Cardiac muscle cell (in vitro differentiated cells and primary cell): ENCODE measurements at regions not wholly inside any gene's neighbourhood (a gene's known extent, or its start where the extent isn't known, plus 50 kb on each side); places are given as distances from the start of the nearest gene placed in this dataset.

ENCODE experiments used
- DNase-seq, 2 donors: peaks; one replicate each; pipeline versions ENCODE4 v3.0.0 to v3.0.0-alpha.2; 2010 to 2017; ENCODE audit warnings: low read depth in 1 of 2, low spot score in 1 of 2
- H3K27ac ChIP-seq: fragments of 200-600 bp; sonication (generic); 2 replicates; pipeline ENCODE4 v1.5.1; 2016
- H3K27me3 ChIP-seq: fragments of 200-600 bp; sonication (generic); 2 replicates; pipeline ENCODE4 v1.6.0; 2016; ENCODE audit warnings: control low read depth
- H3K36me3 ChIP-seq: fragments of 200-600 bp; sonication (generic); 2 replicates; pipeline ENCODE4 v1.5.1; 2016; ENCODE audit warnings: control low read depth
- H3K4me1 ChIP-seq: fragments of 200-600 bp; sonication (generic); 2 replicates; pipeline ENCODE4 v1.8.1; 2017; ENCODE audit warnings: low read depth, mild to moderate bottlenecking, mixed run types
- H3K4me3 ChIP-seq: fragments of 200-600 bp; sonication (generic); 2 replicates; pipeline ENCODE4 v1.5.1; 2016; ENCODE audit warnings: mild to moderate bottlenecking
- H3K9me3 ChIP-seq: fragments of 200-600 bp; sonication (generic); 2 replicates; pipeline ENCODE4 v1.5.1; 2017; ENCODE audit warnings: low read depth, mild to moderate bottlenecking, control low read depth
- CTCF ChIP-seq: IDR thresholded peaks from 2 replicates; pipeline ENCODE4 v1.5.1; 2012; ENCODE audit warnings: low read depth, mild to moderate bottlenecking, low read length

GRCh38 chr4:95694411-95694810 is 145.5 kb upstream of the PDHA2 start:
- Histone ChIP-seq H3K27ac (no peak overlapping the region), H3K27me3 (no peaks in the 10 kb centered on the region), H3K4me3 (no peak overlapping the region), H3K4me1 (no peaks in the 10 kb centered on the region), H3K36me3 (no peaks in the 10 kb centered on the region), H3K9me3 (no peaks in the 10 kb centered on the region)
- TF ChIP-seq CTCF = no peak
- DNase-seq = no peak

GRCh38 chr4:95693594-95693993 is 144.8 kb upstream of the UNC5C start:
- H3K4me3 ChIP-seq = no peak overlapping the region
- no peaks in the 10 kb centered on the region for H3K27me3 ChIP-seq
- DNase-seq = peak in 1 of 2 donors; percentile 46
- peak; percentile 28 for TF ChIP-seq CTCF
- H3K9me3 ChIP-seq = no peaks in the 10 kb centered on the region
- H3K4me1 ChIP-seq = no peaks in the 10 kb centered on the region
- no peak overlapping the region for H3K27ac ChIP-seq
- H3K36me3 ChIP-seq = no peaks in the 10 kb centered on the region

GRCh38 chr4:95676190-95676589 is 127.4 kb upstream of the UNC5C start:
- TF ChIP-seq CTCF = no peak

GRCh38 chr4:95675623-95676022 is 126.8 kb upstream of the UNC5C start:
- H3K4me3 ChIP-seq = no peak overlapping the region
- H3K27ac ChIP-seq = no peak overlapping the region
- no peak for TF ChIP-seq CTCF
- H3K27me3 ChIP-seq = no peaks in the 10 kb centered on the region
- no peaks in the 10 kb centered on the region for H3K9me3 ChIP-seq
- peaks cover 4% of the 10 kb centered on the region for H3K4me1 ChIP-seq
- DNase-seq = no peak
- no peaks in the 10 kb centered on the region for H3K36me3 ChIP-seq

More at GRCh38 chr4:95676190-95676589, 127.4 kb upstream of the UNC5C start:
- DNase-seq = peak in 1 of 2 donors; percentile 56
- peaks cover 4% of the 10 kb centered on the region for H3K4me1 ChIP-seq
- no peaks in the 10 kb centered on the region for H3K27me3 ChIP-seq
- H3K9me3 ChIP-seq = no peaks in the 10 kb centered on the region
- no peak overlapping the region for H3K27ac ChIP-seq
- no peaks in the 10 kb centered on the region for H3K36me3 ChIP-seq
- no peak overlapping the region for H3K4me3 ChIP-seq

GRCh38 chr4:95674521-95674981 is 125.8 kb upstream of the UNC5C start:
- Histone ChIP-seq H3K36me3 (no peaks in the 10 kb centered on the region), H3K4me3 (no peak overlapping the region), H3K9me3 (no peaks in the 10 kb centered on the region), H3K27ac (no peak overlapping the region), H3K4me1 (peaks cover 4% of the 10 kb centered on the region), H3K27me3 (no peaks in the 10 kb centered on the region)
- DNase-seq = peak in 1 of 2 donors; percentile 69
- no peak for TF ChIP-seq CTCF

- Histone ChIP-seq H3K27me3 (no peaks in the 10 kb centered on the region), H3K36me3 (no peaks in the 10 kb centered on the region), H3K27ac (no peak overlapping the region), H3K9me3 (no peaks in the 10 kb centered on the region), H3K4me1 (peaks cover 4% of the 10 kb centered on the region), H3K4me3 (no peak overlapping the region)
- no peak for DNase-seq
- TF ChIP-seq CTCF = no peak
These were observed 124.0 kb upstream of the UNC5C start for GRCh38 chr4:95672811-95673210.
